Tibial nerve (tissue), 4 donors: ENCODE measurements at regions not wholly inside any gene's neighbourhood (a gene's known extent, or its start where the extent isn't known, plus 50 kb on each side); places are given as distances from the start of the nearest gene placed in this dataset.

Experiments used
- EP300 ChIP-seq, 2 donors: sonication (generic); formaldehyde crosslinking; IDR thresholded peaks; one replicate each; pipeline ENCODE4 v1.6.1; 2017; ENCODE audit warnings: antibody characterized with exemption in 2 of 2, mild to moderate bottlenecking in 1 of 2
- POLR2A ChIP-seq, 2 donors: fragments of 450-650 bp; IDR thresholded peaks; one replicate each; pipeline ENCODE4 v1.6.1; 2017; ENCODE audit warnings: antibody characterized with exemption in 2 of 2, mild to moderate bottlenecking in 2 of 2, moderate library complexity in 2 of 2
- TF ChIP-seq, protein P1 (sequence below), 5 experiments: fragments of 200-600 bp in 3 of 5; fragments of 450-650 bp in 2 of 5; sonication (generic) in 3 of 5; IDR thresholded peaks; one replicate each; pipeline ENCODE4 v1.5.1; 2016 to 2019; ENCODE audit warnings: antibody characterized with exemption in 5 of 5, mild to moderate bottlenecking in 3 of 5, moderate library complexity in 2 of 5

DNA sequence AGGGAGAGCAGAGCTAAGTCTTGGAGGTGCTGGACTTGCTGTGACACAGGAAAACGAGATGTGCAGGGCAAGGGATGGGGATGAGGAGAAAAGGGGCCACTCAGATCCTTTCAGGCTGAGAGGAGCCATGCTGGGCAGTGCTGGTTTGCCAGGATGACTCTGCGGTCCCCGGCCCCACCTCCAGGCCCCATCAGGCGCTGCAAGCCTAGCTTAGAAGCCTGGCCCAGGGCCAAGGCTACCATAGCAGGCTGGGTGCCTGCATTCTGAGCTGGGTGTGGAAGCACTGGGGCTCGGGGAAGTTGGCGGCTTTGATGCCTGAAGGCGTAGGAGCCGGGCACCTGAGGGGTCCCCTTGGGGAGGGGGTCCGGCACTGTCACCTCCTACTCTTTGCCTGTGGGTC lies 341.2 kb upstream of the USP9Y start:
- TF ChIP-seq, protein P1, sequence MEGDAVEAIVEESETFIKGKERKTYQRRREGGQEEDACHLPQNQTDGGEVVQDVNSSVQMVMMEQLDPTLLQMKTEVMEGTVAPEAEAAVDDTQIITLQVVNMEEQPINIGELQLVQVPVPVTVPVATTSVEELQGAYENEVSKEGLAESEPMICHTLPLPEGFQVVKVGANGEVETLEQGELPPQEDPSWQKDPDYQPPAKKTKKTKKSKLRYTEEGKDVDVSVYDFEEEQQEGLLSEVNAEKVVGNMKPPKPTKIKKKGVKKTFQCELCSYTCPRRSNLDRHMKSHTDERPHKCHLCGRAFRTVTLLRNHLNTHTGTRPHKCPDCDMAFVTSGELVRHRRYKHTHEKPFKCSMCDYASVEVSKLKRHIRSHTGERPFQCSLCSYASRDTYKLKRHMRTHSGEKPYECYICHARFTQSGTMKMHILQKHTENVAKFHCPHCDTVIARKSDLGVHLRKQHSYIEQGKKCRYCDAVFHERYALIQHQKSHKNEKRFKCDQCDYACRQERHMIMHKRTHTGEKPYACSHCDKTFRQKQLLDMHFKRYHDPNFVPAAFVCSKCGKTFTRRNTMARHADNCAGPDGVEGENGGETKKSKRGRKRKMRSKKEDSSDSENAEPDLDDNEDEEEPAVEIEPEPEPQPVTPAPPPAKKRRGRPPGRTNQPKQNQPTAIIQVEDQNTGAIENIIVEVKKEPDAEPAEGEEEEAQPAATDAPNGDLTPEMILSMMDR (IDR thresholded peaks at IDR 0.05) = no peak
- TF ChIP-seq EP300 (IDR thresholded peaks at IDR 0.05) = no peak
- no peak for TF ChIP-seq POLR2A (IDR thresholded peaks at IDR 0.05)
